GM12874 (cell line): ENCODE measurements at regions not wholly inside any gene's neighbourhood (a gene's known extent, or its start where the extent isn't known, plus 50 kb on each side); places are given as distances from the start of the nearest gene placed in this dataset.

ENCODE experiments used
- CTCF ChIP-seq: IDR thresholded peaks from 2 replicates; pipeline ENCODE4 v1.5.1; 2011; ENCODE audit warnings: low read depth, mild to moderate bottlenecking, control low read depth, low read length, moderate library complexity; ENCODE audit not compliant: insufficient read depth

GRCh38 chr10:33022090-33022489 lies 64.1 kb upstream of the ITGB1 start:
- no peak for TF ChIP-seq CTCF

GRCh38 chr10:33016988-33017387 lies 59.0 kb upstream of the ITGB1 start:
- no peak for TF ChIP-seq CTCF

- no peak for TF ChIP-seq CTCF
Observed at GRCh38 chr10:33015761-33016547, 57.9 kb upstream of the ITGB1 start.

- no peak for TF ChIP-seq CTCF
Observed at GRCh38 chr10:33012306-33012705, 54.3 kb upstream of the ITGB1 start.

GRCh38 chr10:33010132-33011037 lies 52.4 kb upstream of the ITGB1 start:
- TF ChIP-seq CTCF, result no peak

GRCh38 chr10:33009244-33010131 lies 51.5 kb upstream of the ITGB1 start:
- TF ChIP-seq CTCF, result no peak
